Fibroblast of mammary gland (primary cell): ENCODE measurements at regions not wholly inside any gene's neighbourhood (a gene's known extent, or its start where the extent isn't known, plus 50 kb on each side); places are given as distances from the start of the nearest gene placed in this dataset.

ENCODE experiments used
- DNase-seq: peaks from one replicate; pipeline ENCODE4 v3.0.0-alpha.2; 2010; ENCODE audit warnings: low read depth
- H3K4me3 ChIP-seq: 2 replicates; pipeline ENCODE4 v1.5.1; 2011; ENCODE audit warnings: low read depth, mild to moderate bottlenecking, low read length, moderate library complexity; ENCODE audit not compliant: control insufficient read depth
- CTCF ChIP-seq: conservative IDR thresholded peaks from 2 replicates; pipeline ENCODE4 v1.5.1; 2011; ENCODE audit warnings: low read depth, low read length, inconsistent platforms; ENCODE audit not compliant: control insufficient read depth, insufficient read depth

GRCh38 chr9:1353291-1353690, 303.1 kb downstream of the DMRT2 start:
- no peak for TF ChIP-seq CTCF
- DNase-seq: no peak
- no peak overlapping the region for H3K4me3 ChIP-seq

GRCh38 chr9:1354086-1354485, 303.9 kb downstream of the DMRT2 start:
- no peak for DNase-seq
- no peak overlapping the region for H3K4me3 ChIP-seq
- TF ChIP-seq CTCF: no peak

GRCh38 chr9:1354606-1355005, 304.4 kb downstream of the DMRT2 start:
- TF ChIP-seq CTCF: no peak
- no peak overlapping the region for H3K4me3 ChIP-seq
- DNase-seq: no peak

GRCh38 chr9:1355656-1356055, 305.5 kb downstream of the DMRT2 start:
- DNase-seq: no peak
- no peak for TF ChIP-seq CTCF
- no peak overlapping the region for H3K4me3 ChIP-seq

GRCh38 chr9:1362845-1363244, 312.7 kb downstream of the DMRT2 start:
- no peak for DNase-seq
- TF ChIP-seq CTCF: no peak
- no peak overlapping the region for H3K4me3 ChIP-seq

GRCh38 chr9:1366276-1366675, 316.1 kb downstream of the DMRT2 start:
- no peak for TF ChIP-seq CTCF
- no peak overlapping the region for H3K4me3 ChIP-seq
- DNase-seq: no peak

GRCh38 chr9:1369297-1369696, 319.1 kb downstream of the DMRT2 start:
- DNase-seq: no peak
- no peak for TF ChIP-seq CTCF
- H3K4me3 ChIP-seq: no peak overlapping the region
